ENCODE measurements at regions not wholly inside any gene's neighbourhood (a gene's known extent, or its start where the extent isn't known, plus 50 kb on each side); places are given as distances from the start of the nearest gene placed in this dataset.
"Not testable (repeated sequence)": the region's sequence is repeated elsewhere in the genome, so short reads cannot be mapped to it uniquely, and the experiment has no call there.

GRCh38 chr1:80214888-80215540, 1208.5 kb upstream of the ADGRL4 start:
- DNase-seq = no peak

- DNase-seq = no peak
These were observed 1206.4 kb upstream of the ADGRL4 start for GRCh38 chr1:80212948-80213347.

- DNase-seq = no peak
These were observed 1205.3 kb upstream of the ADGRL4 start for GRCh38 chr1:80211691-80212380.

- DNase-seq = no peak
These were observed 1195.6 kb upstream of the ADGRL4 start for GRCh38 chr1:80202118-80202517.

- DNase-seq = no peak
These were observed 1187.7 kb upstream of the ADGRL4 start for GRCh38 chr1:80194221-80194620.

- DNase-seq = no peak
These were observed 1174.9 kb upstream of the ADGRL4 start for GRCh38 chr1:80181418-80181817.

- no peak for DNase-seq
These were observed 1165.1 kb upstream of the ADGRL4 start for GRCh38 chr1:80171631-80172030.

GRCh38 chr1:80170811-80171485, 1164.4 kb upstream of the ADGRL4 start:
- DNase-seq = no peak

- no peak for DNase-seq
These were observed 1157.6 kb upstream of the ADGRL4 start for GRCh38 chr1:80164150-80164549.

GRCh38 chr1:80163686-80164085, 1157.2 kb upstream of the ADGRL4 start:
- no peak for DNase-seq

- no peak for DNase-seq
These were observed 1152.2 kb upstream of the ADGRL4 start for GRCh38 chr1:80158771-80159170.

GRCh38 chr1:80158266-80158665, 1151.7 kb upstream of the ADGRL4 start:
- DNase-seq = no peak

GRCh38 chr1:80155371-80155770, 1148.8 kb upstream of the ADGRL4 start:
- no peak for DNase-seq

GRCh38 chr1:80154176-80154575, 1147.6 kb upstream of the ADGRL4 start:
- DNase-seq = no peak

GRCh38 chr1:80153762-80154161, 1147.2 kb upstream of the ADGRL4 start:
- DNase-seq = no peak

GRCh38 chr1:80143361-80143760, 1136.8 kb upstream of the ADGRL4 start:
- DNase-seq = no peak

- DNase-seq = not testable (repeated sequence)
These were observed 1131.5 kb upstream of the ADGRL4 start for GRCh38 chr1:80137946-80138602.

- DNase-seq = no peak
These were observed 1106.9 kb upstream of the ADGRL4 start for GRCh38 chr1:80113168-80114038.

- DNase-seq = no peak
These were observed 1094.6 kb upstream of the ADGRL4 start for GRCh38 chr1:80101159-80101558.

- no peak for DNase-seq
These were observed 1093.2 kb upstream of the ADGRL4 start for GRCh38 chr1:80099713-80100112.

- no peak for DNase-seq
These were observed 1078.5 kb upstream of the ADGRL4 start for GRCh38 chr1:80085067-80085466.

GRCh38 chr1:80083892-80084291, 1077.4 kb upstream of the ADGRL4 start:
- DNase-seq = no peak

- no peak for DNase-seq
These were observed 1069.9 kb upstream of the ADGRL4 start for GRCh38 chr1:80076469-80076868.
